Keratinocyte (primary cell): ENCODE measurements at regions not wholly inside any gene's neighbourhood (a gene's known extent, or its start where the extent isn't known, plus 50 kb on each side); places are given as distances from the start of the nearest gene placed in this dataset.

Source experiments
- DNase-seq: peaks from one replicate; pipeline ENCODE4 v3.0.0-alpha.2; 2011; ENCODE audit warnings: low read depth, missing footprints, low spot score
- FAIRE-seq: peaks from 2 replicates; lab custom pipeline; 2011; peaks lifted over from hg19 to GRCh38; lab: Jason Lieb, UNC
- H2AFZ ChIP-seq: 2 replicates; pipeline ENCODE4 v1.6.0; 2012; ENCODE audit warnings: low read length, control low read depth, inconsistent platforms; ENCODE audit not compliant: control insufficient read depth
- H3K27ac ChIP-seq: 2 replicates; pipeline ENCODE4 v1.5.1; 2011; ENCODE audit warnings: low read length; ENCODE audit not compliant: control insufficient read depth, insufficient read depth
- H3K27me3 ChIP-seq: 3 replicates; pipeline ENCODE4 v1.6.0; 2011; ENCODE audit warnings: low read length; ENCODE audit not compliant: control insufficient read depth, insufficient read depth; ENCODE audit errors: extremely low read depth
- H3K36me3 ChIP-seq, 2 experiments: 2 replicates in 1 of 2; 3 replicates in 1 of 2; pipeline ENCODE4 v1.5.1; 2011; ENCODE audit warnings: low read length in 2 of 2, mild to moderate bottlenecking in 1 of 2; ENCODE audit not compliant: control insufficient read depth in 2 of 2, insufficient read depth in 2 of 2; ENCODE audit errors: extremely low read depth in 1 of 2
- H3K4me1 ChIP-seq: 3 replicates; pipeline ENCODE4 v1.5.1; 2011; ENCODE audit warnings: low read length; ENCODE audit not compliant: control insufficient read depth, insufficient read depth; ENCODE audit errors: extremely low read depth
- H3K4me2 ChIP-seq: 3 replicates; pipeline ENCODE4 v1.6.0; 2011; ENCODE audit warnings: low read depth, low read length; ENCODE audit not compliant: control insufficient read depth, insufficient read depth; ENCODE audit errors: extremely low read depth
- H3K4me3 ChIP-seq, 3 experiments: fragments of 200-600 bp in 1 of 3; sonication (generic) in 1 of 3; 2 replicates in 2 of 3; 3 replicates in 1 of 3; pipeline ENCODE4 v1.5.1; 2011 to 2016; ENCODE audit warnings: low read length in 3 of 3, mild to moderate bottlenecking in 3 of 3, control low read depth in 2 of 3, inconsistent platforms in 1 of 3, low read depth in 1 of 3, mixed read lengths in 1 of 3, mixed run types in 1 of 3, moderate library complexity in 1 of 3; ENCODE audit not compliant: control insufficient read depth in 2 of 3, insufficient read depth in 2 of 3; ENCODE audit errors: extremely low read depth in 1 of 3
- H3K79me2 ChIP-seq: 2 replicates; pipeline ENCODE4 v1.6.0; 2012; ENCODE audit warnings: low read length; ENCODE audit not compliant: control insufficient read depth, insufficient read depth
- H3K9ac ChIP-seq: 3 replicates; pipeline ENCODE4 v1.6.0; 2011; ENCODE audit warnings: low read length; ENCODE audit not compliant: control insufficient read depth, insufficient read depth; ENCODE audit errors: extremely low read depth
- H3K9me1 ChIP-seq: 3 replicates; pipeline ENCODE4 v1.6.0; 2011; ENCODE audit warnings: low read length; ENCODE audit not compliant: control insufficient read depth, insufficient read depth; ENCODE audit errors: extremely low read depth
- H3K9me3 ChIP-seq: 2 replicates; pipeline ENCODE4 v1.5.1; 2012; ENCODE audit warnings: low read depth, low read length; ENCODE audit not compliant: control insufficient read depth
- H4K20me1 ChIP-seq: 3 replicates; pipeline ENCODE4 v1.6.0; 2011; ENCODE audit warnings: low read length; ENCODE audit not compliant: control insufficient read depth, insufficient read depth; ENCODE audit errors: extremely low read depth
- CTCF ChIP-seq, 3 experiments: IDR thresholded peaks in 1 of 3; conservative IDR thresholded peaks in 1 of 3; optimal IDR thresholded peaks in 1 of 3; 2 replicates in 2 of 3; 3 replicates in 1 of 3; pipeline versions ENCODE3 to v1.5.1; 2011; ENCODE audit warnings: low read length in 3 of 3, mild to moderate bottlenecking in 3 of 3, moderate library complexity in 2 of 3, control low read depth in 1 of 3, inconsistent platforms in 1 of 3; ENCODE audit not compliant: insufficient read depth in 2 of 3; ENCODE audit errors: extremely low read depth in 1 of 3
- EZH2 ChIP-seq: IDR thresholded peaks from one replicate; pipeline ENCODE4 v1.6.1; 2012; ENCODE audit warnings: inconsistent platforms, mild to moderate bottlenecking, low read length, moderate library complexity
- dilution Hi-C: fragments of 300-500 bp; cut with MboI; formaldehyde crosslinking; loops from one replicate; pipeline ENCODE4 v1.7.0; 2020; ENCODE audit warnings: low sequenced_read_pairs; ENCODE audit not compliant: extremely low pct_ligation_motif_present

GRCh38 chr14:76615331-76615730, 145.9 kb upstream of the VASH1 start:
- no peaks in the 10 kb centered on the region for H3K27me3 ChIP-seq
- H3K9me3 ChIP-seq, result no peaks in the 10 kb centered on the region
- TF ChIP-seq EZH2 (no peak), CTCF (optimal IDR thresholded peaks at IDR 0.05 in 1 of 3, IDR thresholded peaks at IDR 0.05 in 1 of 3, conservative IDR thresholded peaks at IDR 0.05 in 1 of 3; ENCODE audit: extremely low read depth in 1 of 3, insufficient read depth in 2 of 3, low read length in 3 of 3) (no peak)
- H2AFZ ChIP-seq, result no peak overlapping the region
- H3K4me2 ChIP-seq, result peak overlapping the region; percentile 40
- H3K79me2 ChIP-seq, result no peaks in the 10 kb centered on the region
- H3K4me1 ChIP-seq, result peaks cover 24% of the 10 kb centered on the region
- no peaks in the 10 kb centered on the region for H3K9me1 ChIP-seq
- no peak overlapping the region for H3K27ac ChIP-seq
- dilution Hi-C loops, result no loop called here
- no peak overlapping the region for H3K4me3 ChIP-seq
- H3K9ac ChIP-seq, result no peak overlapping the region
- no peaks in the 10 kb centered on the region for H3K36me3 ChIP-seq
- DNase-seq (peak; percentile 7), FAIRE-seq (peak; percentile 9)
- no peaks in the 10 kb centered on the region for H4K20me1 ChIP-seq

GRCh38 chr14:76617440-76617839, 143.8 kb upstream of the VASH1 start:
- Histone ChIP-seq H3K9ac (no peak overlapping the region), H3K9me3 (no peaks in the 10 kb centered on the region), H3K27ac (no peak overlapping the region), H3K4me3 (no peak overlapping the region), H3K36me3 (no peaks in the 10 kb centered on the region), H3K27me3 (no peaks in the 10 kb centered on the region), H4K20me1 (no peaks in the 10 kb centered on the region), H3K4me2 (no peak overlapping the region), H2AFZ (no peak overlapping the region), H3K79me2 (no peaks in the 10 kb centered on the region), H3K4me1 (peaks cover 24% of the 10 kb centered on the region), H3K9me1 (no peaks in the 10 kb centered on the region)
- dilution Hi-C loops, result no loop called here
- DNase-seq, result no peak
- FAIRE-seq, result no peak
- TF ChIP-seq CTCF (optimal IDR thresholded peaks at IDR 0.05 in 1 of 3, IDR thresholded peaks at IDR 0.05 in 1 of 3, conservative IDR thresholded peaks at IDR 0.05 in 1 of 3; ENCODE audit: extremely low read depth in 1 of 3, insufficient read depth in 2 of 3, low read length in 3 of 3) (no peak), EZH2 (no peak)
